CD4-positive, alpha-beta T cell treated with Interleukin-4 for 4 hours (primary cell): ENCODE measurements at regions not wholly inside any gene's neighbourhood (a gene's known extent, or its start where the extent isn't known, plus 50 kb on each side); places are given as distances from the start of the nearest gene placed in this dataset.

Source experiments
- DNase-seq: peaks from one replicate; pipeline ENCODE4 v3.0.0-alpha.2; 2020

DNA sequence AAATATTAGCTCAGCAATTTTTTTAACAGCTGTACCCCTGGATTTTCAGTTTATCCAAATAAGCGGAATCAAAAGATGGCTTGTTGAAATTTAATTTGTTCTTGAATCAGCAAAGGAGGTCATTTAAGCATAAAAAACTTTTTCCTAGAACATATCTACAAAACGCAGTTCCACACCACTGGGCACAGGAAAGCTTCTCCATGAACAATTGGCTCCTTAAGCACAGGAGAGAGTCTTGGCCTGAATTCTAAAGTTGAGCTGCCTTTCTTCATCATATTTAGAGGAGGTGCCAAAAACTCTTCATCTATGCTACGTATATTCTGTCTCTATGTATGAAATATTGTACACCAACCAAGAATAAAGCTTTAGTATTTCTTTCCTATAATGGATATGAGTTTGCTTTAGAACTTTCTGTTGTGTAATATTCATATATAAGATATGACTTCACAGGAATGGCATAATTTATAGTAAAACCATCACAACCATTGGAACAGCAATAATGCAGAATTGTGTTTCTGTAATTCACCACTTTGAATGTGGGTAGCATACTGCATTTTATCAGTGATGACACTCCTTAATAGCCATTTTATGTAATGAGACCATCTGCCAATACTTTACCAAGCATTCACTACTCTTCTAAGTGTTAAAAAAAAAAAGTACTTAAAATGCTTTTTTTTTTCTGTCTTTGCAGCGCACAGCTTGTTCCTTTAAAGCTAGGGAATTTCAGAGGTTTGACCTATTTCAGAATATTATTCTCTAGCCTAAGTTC is 263.7 kb downstream of the SLITRK6 start:
- no peak for DNase-seq

DNA sequence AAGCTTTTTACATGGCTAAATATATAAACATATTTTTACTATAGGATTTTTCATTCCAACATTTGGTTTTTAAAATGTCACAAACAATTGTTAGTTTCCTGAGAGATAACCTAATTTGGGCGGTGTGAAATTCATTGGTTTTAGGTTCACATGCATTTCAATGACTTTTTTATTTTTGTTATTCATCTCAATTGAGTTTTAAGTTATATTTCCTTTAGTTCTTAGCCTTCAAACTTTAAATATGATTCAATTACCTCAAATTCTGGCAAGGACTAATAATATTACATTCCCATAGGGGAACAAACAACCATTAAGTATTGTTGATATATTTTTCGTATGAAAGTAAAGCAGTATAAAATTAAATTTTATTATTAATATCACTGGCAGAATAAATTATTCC is 265.3 kb downstream of the SLITRK6 start:
- no peak for DNase-seq

DNA sequence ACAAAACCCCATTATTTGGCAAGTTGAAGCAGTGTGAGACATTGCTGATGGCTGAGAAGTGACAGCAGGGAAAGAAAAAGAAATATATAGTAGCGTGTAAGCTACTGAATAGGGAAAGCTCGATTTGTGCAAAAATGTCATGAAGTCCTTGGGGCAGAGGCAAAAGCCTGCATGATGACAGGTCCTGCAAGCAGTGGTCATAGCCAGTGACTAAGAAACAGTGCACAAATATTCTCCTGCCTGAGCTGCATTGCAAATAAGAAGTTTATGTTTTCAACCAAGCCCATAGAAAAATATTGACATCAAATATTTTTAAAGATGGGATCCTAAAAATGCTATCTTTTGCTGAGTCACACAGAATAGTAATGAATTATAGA is 270.0 kb downstream of the SLITRK6 start:
- DNase-seq, result no peak

DNA sequence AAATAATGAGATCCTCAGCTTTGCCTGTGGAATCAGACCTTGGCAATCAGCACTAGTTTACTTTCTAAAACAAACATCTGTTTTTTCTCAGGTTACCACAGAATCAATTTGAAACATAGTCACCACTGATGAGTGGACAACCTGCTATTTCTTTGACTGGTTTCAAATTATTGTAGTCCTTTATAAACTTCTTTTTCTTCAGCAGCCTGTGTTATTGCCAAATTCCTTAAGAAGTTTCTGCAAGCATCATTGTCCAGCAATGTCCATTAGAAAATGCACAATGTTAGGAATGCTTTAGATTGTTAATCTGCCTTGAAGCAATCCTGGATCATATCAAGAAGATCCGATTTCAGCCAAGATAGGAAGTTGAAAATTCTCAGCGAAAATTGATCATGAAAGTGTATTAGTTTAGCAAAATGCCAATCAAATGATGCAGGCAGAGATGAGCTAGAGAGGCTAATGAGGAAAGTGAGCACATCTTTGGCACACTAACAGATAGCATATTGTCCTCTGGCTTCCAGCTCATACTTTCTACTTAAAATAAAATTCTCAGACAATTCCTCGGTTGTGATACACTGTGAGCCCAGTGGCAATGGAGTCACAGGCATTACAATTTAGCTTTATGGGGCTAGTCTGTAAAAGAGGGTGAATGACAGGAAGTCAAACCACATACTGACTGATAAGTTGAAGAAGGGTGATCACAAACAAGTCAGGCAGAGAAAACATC is 270.6 kb downstream of the SLITRK6 start:
- no peak for DNase-seq

DNA sequence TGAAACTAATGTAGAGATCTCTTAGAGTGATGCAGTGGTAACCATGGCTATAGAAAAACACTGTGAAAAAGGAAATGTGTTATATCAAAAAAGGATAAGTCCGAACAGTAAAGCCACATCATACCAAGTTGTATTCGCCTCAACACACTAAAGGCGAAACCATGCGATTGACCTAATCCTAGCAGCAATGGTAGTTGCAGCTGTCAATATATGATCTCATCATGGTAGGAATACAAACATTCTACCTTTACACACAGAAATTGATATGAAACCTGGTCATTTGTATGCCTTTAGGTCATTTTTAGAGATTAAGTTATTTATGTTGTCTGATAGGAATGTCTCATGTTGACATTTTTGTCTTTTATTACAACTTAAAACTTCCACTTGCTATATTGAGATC is 271.9 kb downstream of the SLITRK6 start:
- no peak for DNase-seq

DNA sequence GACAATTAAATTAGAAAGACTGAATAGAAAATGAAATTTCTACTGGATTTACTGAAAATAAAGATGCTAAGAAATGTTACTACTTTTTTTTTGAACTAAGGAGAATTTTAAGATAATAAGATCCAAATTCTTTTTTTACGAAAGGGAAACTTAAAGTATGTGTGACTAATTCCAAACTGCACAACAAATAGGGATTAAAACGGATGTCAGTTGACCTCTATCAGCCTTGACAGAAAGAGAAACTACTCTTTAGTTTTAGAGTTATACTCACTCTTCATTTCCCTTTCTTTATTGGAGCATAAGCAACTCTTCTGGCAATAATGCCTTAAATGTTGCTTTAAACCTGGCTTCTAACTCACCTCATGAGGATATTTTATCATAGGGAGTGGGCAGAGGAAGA is 273.8 kb downstream of the SLITRK6 start:
- no peak for DNase-seq

DNA sequence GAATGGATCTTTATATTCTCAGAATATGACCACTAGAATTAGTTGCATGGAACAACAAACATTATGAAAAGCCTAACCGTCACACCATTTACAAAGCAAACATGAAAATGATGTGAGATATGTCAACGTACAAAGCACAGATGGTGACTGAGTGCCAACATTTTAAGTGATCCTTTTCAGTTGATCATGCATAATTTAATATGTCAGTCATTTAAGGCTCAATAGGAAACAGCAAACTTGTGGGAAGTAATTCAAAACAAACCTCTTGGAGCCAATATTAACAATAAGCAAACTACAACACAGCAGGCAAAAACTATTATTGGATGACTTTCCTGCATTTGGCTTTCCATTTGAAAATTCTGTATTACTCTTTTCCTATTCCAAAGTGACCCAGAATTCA is 277.6 kb downstream of the SLITRK6 start:
- no peak for DNase-seq

DNA sequence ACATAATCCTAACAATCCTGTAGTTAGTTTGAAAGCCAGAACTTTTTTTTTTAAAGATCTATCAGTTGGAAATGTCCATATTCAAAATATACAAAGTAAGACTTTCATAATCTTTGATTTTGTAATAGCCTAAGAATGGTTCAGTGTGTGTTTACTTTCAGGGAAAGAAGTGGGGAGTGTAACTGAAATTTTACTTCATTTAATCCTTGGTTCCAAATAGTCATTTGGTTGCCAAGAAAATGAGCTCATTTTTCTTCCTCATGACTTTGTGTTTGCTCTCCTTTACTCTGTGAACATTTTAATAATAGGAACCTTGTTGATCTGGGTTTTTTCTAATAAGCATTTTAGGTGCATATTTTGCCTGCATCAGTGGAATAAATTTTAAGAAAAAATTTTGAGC is 278.8 kb downstream of the SLITRK6 start:
- no peak for DNase-seq

DNA sequence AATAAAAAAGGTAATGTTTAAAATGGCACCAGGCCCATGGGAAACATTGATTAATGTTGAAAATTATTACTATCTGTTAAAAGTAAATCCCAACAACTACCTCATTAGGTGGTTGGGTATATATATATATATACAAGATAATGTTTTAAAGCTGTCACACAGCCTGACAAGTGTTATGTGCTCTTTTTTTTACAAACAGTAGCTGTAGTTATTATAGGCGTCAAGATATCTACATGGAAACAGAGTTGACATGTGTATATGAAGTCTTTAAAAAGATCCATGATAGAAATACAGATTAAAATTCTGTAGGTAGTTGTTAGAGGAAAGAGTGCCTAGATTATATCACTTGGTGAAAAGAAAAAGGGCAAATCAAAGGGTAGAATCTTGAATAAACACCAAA is 279.9 kb downstream of the SLITRK6 start:
- no peak for DNase-seq

DNA sequence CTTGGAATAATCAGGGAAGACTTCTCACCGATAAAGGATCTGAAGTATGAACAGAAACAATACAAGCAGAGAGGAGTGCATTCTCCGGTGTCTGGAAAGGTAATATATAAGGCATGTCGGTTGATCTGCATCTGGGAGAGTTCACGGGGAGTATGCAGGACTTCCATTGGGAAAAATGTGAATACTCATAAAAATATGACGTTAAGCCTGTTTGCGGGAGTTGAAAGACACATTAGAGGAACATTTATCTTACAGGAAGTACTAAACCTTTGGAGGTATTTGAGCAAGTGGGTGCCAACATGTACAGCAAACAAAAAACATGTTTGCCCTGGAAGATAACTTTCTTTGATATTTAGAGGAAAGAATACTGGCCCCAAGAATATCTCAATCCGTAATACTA is 286.8 kb downstream of the SLITRK6 start:
- DNase-seq, result no peak

DNA sequence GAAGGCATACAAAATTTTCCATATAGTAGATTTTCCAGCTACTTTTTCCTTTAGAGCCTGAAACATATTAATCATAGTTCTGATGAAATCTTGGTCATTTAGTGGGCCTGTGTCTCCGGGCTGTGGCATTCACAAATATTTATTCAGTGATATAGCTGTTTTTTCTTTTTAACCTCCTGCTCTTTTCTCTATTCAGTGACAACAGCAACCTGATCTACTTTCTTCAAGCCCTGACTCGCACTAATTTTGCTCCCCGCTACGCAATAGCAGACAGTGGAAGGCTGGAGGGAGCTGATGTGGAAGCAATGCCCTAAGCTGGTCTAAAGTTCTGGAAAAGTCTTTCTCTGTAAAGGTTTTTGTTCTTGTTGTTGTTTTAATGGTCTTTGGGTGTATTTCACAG is 289.7 kb downstream of the SLITRK6 start:
- no peak for DNase-seq

DNA sequence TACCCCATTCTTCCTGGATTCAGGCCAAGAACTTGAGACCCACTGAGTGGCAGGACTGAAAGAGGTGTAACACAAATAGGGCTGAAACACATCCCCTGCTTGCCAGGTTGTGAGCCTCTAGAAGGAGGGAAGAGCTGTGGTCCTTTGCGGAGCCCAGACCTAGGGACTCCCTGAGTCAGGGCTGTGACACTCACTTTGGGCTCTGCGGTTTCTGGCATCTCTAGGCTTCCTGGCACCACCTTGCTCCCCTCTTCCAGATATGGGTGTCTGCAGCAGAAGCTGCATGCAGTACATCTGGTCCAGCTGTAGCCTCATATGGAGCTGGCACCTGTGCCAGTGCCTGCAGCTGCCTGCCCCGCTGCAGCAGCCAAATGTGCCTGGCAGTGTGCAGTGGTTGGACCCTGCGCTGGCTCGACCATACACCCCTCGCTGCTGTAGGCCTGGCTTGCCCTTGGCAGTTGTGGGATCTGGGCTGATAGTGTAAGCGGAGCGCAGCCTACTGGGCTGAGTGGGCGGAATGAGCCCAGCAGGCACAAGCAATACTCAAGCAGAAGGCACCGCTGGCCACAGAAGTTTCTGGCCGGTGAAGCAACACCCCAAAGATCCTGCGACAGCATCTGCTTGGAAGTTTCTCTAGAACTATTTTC is 290.4 kb downstream of the SLITRK6 start:
- no peak for DNase-seq

DNA sequence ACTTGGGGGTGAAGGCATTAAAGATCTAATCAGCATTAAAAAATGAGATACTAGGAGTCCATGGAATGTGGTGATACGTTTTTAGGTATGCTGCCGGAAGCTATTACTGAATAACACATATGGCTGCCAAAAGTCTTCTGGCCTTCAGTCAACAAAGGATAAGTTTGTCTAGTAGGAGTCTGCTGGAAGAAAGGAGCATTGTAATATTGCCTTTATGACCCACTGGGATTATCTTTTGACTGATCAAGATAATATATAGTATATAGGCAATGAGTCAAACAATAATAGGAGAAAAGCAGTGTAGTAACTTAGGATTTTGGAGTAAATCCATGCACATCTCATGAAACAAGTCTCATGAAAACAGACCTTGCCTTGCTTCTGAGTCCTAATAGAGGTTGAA is 295.4 kb downstream of the SLITRK6 start:
- DNase-seq, result no peak

DNA sequence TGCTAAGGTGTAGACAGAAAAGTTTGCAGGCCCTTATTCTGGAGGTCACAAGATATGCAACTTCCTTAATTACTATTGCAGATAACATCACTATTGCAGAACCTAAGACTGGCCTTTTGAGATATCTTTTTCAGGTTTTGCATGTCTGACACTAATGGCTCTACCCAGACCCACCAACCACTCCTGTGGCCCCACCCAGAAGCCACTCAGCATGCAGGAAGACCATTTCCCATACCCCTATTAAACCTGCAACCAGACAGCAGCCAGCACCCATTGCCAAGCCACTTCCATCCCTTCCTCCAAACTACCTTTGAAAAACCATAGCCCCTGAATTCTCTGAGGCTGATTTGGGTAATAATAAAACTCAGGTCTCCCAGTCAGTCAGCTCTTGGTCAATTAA is 297.6 kb downstream of the SLITRK6 start:
- DNase-seq, result no peak

DNA sequence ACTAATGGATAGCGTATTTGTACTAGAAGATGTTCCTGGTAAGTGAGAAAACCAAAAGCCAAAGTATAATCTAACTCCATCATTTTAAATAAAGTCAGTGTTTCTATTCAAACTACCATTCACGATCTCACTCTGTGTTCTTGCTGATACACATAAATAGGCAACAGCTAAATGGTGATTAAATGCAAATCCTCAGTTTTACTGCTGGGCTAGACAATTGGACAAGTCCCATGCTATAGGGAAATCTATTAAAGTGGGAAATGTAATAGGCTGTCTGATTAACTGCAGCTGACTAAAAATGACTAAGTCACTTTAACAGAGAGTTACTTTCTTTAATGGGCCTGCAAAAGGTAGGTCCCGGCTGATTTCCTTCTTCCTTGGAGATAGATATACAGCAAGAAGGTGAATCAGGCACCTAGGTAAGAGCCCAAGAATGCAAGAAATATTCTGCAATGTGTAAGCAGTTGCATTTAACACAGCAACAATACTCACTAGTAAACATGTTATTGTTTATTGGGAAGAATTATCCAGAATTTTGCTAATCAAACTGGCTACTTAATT is 298.4 kb downstream of the SLITRK6 start:
- no peak for DNase-seq

DNA sequence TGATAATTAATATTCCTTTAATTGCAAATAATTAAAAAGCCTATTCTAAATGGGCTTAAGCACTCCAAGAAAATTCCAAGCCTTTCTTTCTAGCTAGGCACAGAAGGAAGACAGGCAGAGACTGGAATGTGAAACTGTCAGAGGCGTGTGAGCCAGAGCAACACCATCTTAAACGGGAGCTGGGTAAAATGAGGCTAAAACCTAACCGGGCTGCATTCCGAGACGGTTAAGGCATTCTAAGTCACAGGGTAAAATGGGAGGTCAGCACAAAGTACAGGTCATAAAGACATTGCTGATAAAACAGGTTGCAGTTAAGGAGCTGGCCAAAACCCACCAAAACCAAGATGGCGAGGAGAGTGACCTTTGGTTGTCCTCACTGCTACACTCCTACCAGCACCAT is 300.4 kb downstream of the SLITRK6 start:
- DNase-seq, result no peak

DNA sequence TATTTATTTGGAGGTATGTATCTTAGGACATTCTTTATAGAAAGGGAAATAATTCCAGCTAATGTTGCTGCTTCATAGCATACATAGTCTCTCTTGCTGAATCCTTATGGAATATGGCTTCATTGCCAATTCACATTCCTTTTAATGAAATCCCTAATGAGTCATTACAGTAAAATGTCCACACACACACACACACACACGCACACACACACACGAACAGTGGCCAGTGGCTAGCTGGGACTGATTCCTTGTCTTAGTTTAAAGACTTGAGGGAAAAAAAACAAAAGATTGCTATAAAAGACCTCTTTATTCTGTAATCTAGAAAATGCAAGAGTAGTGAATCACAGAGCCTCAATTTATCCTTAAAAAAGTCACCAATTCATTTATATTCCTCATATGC is 301.6 kb downstream of the SLITRK6 start:
- DNase-seq, result no peak

DNA sequence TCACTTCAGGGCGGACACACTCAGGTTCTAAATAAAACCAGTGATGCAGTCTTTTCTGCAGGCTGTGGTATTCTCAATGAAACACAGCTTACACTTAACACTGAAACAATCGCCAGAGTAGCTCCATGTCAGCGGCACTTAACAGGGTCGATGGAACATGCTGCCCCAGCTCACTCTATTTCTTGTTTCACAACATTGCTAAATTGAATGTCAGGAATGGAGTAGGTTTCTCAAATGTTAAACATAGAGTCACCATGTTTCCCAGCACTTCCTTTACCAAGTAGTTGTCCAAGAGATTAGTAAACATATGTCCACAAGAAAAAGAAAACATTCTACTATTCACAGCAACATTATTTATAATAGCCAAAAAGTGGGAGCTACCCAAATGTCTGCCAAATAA is 306.9 kb downstream of the SLITRK6 start:
- no peak for DNase-seq

DNA sequence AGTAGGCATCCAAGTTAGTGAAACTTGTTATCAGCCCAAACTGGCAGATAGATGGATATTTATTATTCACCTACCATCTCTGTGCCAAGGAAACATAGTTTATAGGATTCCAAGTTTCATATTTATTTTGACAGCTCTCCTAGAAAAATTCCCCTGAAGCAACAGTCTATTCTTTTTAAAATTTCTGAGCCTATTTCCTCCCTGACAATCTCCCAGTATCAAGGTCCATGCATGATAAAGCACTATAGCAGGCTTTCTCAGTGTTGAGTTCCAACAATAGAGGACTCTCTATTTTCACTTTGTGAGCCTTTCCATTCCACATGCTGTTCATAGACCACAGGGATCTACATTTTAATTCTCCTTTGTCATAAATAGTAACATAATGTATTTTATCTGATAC is 312.6 kb downstream of the SLITRK6 start:
- no peak for DNase-seq

DNA sequence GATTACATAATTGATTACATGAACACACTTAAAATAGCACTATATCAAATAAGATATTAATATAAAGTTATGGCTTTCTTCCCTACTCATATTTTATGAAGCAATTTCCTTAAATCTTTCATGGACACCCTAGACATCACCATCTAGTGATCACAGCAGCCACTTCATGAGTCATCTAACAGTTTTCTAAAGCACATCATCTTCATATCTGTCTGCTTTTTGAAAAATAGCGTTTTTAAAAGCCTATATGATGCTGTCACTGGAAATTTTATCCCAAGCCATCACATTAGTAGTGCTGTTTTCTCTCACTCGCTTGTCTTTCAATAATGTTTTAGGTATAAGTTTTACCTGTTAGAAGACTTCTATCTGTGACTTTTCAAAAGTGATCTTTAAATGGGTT is 326.1 kb downstream of the SLITRK6 start:
- DNase-seq, result no peak

DNA sequence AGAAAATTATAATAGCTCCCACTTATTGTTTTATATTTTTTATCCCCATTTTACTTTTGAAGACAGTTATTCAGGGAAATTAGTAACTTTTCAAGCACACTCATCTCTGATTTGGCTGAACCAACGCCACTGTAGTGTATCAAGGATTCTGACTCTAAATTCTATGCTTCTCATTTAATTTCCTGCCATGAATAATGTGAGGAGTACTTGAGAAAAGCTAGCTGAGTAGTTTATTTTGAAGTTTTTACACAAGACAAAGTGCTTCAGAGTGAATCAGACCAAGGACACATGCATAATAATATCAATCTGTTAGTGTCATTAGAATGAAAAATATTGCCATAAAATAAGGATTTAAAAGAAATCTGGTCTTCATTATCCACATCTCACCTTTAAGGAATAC is 329.9 kb downstream of the SLITRK6 start:
- DNase-seq, result no peak

DNA sequence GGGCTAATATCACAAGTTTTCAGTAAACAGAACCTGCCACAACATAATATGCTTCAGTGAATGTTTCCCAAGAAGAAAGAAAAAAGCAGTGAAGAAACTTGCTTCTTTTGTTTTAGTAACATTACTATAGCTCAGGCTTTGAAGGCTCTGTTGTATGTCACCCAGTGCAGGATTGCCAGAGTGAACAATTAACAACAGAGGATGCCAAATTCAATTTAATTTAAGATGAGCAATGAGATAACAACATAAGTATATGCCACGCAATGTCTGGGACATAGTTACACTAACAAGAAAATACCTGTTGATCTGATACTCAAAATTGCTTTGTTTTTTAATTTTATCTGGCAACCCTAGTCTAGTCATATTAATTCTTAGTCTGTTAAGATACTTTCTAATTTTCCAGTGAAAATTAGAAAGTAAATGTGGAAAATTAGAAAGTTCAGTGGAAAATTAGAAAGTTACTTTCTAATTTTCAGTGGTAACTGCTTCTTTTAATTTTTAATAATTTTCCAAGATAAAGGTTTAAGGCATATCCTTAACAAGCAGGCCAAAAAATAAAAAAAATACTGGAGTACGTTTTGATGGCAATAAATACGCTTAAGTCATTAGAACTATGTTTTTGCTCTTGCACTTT is 336.3 kb downstream of the SLITRK6 start:
- DNase-seq, result no peak

DNA sequence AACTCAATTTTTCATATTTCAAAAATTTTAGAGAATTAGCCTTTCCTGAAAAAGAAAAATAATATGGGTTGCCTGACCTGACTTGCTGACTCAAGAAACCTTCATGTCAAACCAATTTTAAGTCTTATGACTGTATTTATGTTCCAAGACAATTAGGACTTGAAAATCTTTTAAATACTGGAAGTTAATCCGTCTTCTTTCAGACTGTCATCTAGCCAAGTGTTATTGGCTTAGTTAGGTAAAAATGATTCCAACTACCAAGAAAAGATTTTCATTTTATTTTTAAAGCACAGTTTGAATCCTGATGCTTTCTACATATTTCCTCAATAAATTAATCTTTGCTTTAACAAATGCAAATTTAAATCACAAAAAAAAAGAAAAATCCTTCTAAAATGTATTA is 337.6 kb downstream of the SLITRK6 start:
- DNase-seq, result no peak

DNA sequence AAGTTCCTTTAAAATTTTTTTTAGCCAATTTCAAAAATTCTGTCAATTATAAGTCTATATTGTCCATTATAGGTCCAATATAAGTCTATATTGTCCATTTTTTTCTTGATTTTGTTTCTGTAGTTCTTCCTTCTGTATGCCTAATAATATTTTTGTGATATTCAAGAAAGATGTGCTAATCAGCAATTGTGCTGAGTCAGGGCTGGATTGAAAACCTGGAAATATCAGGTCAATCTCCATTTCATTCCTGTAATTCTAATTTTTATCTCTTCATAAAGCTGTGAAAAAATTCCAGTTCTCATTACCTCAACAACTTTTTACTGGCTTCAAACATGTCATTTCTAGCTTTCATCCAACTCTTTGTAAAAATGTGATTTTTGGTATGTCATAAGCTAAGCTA is 353.7 kb downstream of the SLITRK6 start:
- no peak for DNase-seq
